Kidney epithelial cell (primary cell): ENCODE measurements at regions not wholly inside any gene's neighbourhood (a gene's known extent, or its start where the extent isn't known, plus 50 kb on each side); places are given as distances from the start of the nearest gene placed in this dataset.
"Not testable (repeated sequence)": the region's sequence is repeated elsewhere in the genome, so short reads cannot be mapped to it uniquely, and the experiment has no call there.

Experiments used
- DNase-seq: peaks from one replicate; pipeline ENCODE4 v3.0.0-alpha.2; 2010; ENCODE audit warnings: low read depth
- H3K27me3 ChIP-seq: 2 replicates; pipeline ENCODE4 v1.6.0; 2011; ENCODE audit warnings: low read length; ENCODE audit not compliant: control insufficient read depth, insufficient read depth
- H3K36me3 ChIP-seq: 2 replicates; pipeline ENCODE4 v1.5.1; 2011; ENCODE audit warnings: low read length; ENCODE audit not compliant: control insufficient read depth, insufficient read depth
- H3K4me3 ChIP-seq: 2 replicates; pipeline ENCODE4 v1.5.1; 2011; ENCODE audit warnings: low read depth, mild to moderate bottlenecking, control low read depth, low read length
- CTCF ChIP-seq: IDR thresholded peaks from 2 replicates; pipeline ENCODE4 v1.5.1; 2011; ENCODE audit warnings: mild to moderate bottlenecking, moderate library complexity, low read length, control low read depth, inconsistent platforms; ENCODE audit not compliant: insufficient read depth, poor library complexity, severe bottlenecking

- TF ChIP-seq CTCF = no peak
- DNase-seq = no peak
- no peaks in the 10 kb centered on the region for H3K27me3 ChIP-seq
- H3K36me3 ChIP-seq = no peaks in the 10 kb centered on the region
- H3K4me3 ChIP-seq = no peak overlapping the region
Observed at GRCh38 chr7:55310287-55311025, 54.7 kb upstream of the LANCL2 start.

- H3K4me3 ChIP-seq, H3K36me3 ChIP-seq, H3K27me3 ChIP-seq, DNase-seq: not testable (repeated sequence)
Observed at GRCh38 chr7:55311892-55312291, 53.2 kb upstream of the LANCL2 start.

- H3K4me3 ChIP-seq, H3K27me3 ChIP-seq, DNase-seq: not testable (repeated sequence)
Observed at GRCh38 chr7:55313671-55314070, 51.5 kb upstream of the LANCL2 start.

GRCh38 chr7:55314967-55315366, 50.2 kb upstream of the LANCL2 start:
- H3K36me3 ChIP-seq = no peaks in the 10 kb centered on the region
- H3K27me3 ChIP-seq = no peaks in the 10 kb centered on the region
- DNase-seq = no peak
- no peak for TF ChIP-seq CTCF
- no peak overlapping the region for H3K4me3 ChIP-seq

More at GRCh38 chr7:55313671-55314070, 51.5 kb upstream of the LANCL2 start:
- H3K36me3 ChIP-seq = not testable (repeated sequence)
